ENCODE measurements at regions not wholly inside any gene's neighbourhood (a gene's known extent, or its start where the extent isn't known, plus 50 kb on each side); places are given as distances from the start of the nearest gene placed in this dataset.
"Not testable (repeated sequence)": the region's sequence is repeated elsewhere in the genome, so short reads cannot be mapped to it uniquely, and the experiment has no call there.

DNA sequence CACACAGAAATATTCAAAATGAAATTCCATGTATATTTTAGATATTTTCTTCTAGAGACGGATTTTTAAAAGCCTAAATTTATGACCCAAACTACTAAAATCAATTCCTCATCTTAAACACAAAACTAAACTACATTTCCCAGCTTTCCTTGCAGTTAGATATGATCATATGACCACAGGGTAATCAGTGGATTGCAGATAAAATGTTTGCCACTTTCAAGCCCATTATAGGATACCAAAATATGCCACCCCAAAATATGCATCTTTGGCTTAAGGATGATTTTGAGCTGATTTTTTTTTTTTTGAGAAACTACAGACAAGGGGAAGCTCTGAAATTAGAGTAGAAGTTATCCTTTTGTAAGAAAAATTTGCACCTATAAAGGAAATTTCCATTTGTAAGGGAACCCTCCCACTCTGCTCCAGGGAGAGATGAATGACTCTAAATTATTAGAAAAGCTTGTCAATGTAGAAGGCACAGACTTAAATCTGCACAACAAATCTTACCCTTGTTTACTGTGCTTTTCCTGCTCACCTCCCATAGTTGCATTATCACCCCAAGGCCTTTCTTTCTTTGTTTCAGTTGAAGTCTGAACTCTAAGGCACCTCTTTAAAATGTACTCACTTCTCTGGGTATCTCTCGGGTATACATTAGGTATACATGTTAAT, 503.0 kb downstream of the PDHA2 start:
- DNase-seq = no peak

DNA sequence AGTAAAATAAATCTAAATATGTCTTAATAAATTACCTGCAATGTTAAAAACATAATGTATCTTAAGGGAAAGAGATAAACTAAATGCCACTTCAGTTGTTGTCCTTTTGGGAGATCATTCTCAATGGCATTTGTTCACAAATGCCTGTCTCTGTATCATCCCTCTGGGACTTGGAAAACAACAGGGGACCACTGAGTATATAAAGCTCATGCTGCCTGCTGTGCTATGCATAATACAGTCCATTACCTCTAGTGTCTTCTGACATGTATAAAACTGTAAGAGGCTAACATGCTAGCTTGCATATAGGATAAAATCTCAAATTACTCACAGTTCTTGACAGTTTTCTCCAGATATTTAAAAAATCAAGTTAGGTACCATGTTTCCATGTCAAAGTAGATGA, 503.9 kb downstream of the PDHA2 start:
- no peak for DNase-seq

DNA sequence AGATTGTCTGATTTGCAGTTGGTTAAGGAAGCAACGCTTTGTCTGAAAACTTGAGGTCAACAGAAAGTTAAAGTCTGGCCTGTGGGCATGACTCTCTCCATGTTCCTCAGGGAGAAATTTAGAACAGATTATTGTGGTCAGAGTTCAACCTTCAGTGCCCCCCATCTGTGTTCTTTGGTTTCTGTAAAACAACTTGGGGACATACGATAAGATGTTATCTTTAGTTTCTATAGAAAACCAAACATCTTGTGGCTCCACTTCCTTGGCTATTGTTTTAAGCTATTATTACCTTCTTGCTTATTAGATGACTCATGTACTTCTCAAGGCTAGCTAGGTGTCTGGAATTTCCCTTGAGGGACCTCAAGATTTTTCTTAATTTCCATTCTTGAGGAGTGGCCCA, 507.7 kb downstream of the PDHA2 start:
- DNase-seq = no peak

DNA sequence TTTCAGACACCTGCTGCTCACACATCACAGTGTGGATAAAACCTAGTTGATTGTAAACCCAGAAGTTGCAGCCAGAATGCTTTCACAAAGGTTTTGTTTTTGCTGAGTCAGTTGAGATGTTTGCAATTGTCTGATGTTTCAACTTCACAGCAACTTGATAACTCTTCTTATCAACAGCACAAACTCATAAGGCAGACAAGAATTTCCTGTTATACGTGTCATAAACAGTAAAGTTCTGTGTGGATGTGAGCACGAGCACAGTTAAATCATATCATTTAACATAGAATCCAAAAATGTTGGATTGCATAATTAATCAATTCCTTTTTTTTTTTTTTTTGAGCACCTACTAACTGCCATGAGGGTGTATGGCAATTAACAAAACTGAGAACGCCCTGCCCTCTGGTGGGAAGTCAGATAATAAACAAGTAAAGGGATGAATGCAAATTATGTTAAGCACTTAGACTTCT, 512.2 kb downstream of the PDHA2 start:
- no peak for DNase-seq

DNA sequence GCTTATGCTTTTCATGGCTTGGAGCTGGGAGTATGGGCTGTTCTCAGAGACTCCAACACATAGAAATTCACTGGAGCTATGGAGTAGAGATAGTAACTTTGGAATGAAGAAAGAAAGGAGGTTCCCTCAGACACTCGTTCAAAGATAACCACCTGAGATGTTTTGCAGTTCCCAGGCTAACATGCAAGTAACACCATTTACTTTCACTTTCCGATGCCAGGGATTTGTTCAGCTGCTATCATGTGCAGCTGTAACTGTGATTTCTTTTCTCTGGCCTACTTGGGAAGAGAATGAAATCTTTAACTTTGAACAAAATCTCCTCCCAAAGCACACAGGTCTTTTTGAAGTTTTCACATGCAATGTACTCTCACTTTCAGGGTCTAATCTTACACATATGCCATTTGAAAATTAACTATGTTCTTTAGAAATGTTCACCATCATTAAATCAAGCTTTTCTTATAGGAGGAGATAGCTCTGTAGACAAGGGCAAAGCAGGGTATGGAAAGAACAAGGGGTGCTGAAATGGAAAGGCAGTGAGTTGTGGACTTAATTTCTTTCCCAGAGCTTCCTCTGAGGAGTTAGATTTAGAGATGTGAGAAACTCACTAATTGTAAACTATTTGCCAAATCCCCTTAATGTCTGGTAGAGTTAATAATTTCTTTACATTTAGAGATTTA, 514.3 kb downstream of the PDHA2 start:
- no peak for DNase-seq

DNA sequence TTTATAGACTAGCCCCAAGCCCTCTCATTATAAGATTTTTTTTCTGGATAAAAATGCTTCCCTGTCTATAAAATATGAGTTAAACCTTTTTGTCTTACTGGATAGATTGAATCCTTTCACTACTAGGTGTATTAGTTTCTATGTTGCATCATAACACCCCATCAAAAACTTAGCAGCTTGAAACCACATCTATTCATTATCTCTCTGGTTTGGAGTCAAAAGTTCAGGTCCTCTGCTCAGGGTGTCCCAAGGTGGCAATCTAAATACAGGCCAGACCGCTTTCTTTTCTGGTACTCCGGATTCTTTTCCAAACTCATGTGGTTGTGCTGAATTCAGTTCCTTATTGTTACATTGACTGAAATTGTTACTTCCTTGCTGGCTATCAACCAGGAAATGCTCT, 515.5 kb downstream of the PDHA2 start:
- DNase-seq = no peak

DNA sequence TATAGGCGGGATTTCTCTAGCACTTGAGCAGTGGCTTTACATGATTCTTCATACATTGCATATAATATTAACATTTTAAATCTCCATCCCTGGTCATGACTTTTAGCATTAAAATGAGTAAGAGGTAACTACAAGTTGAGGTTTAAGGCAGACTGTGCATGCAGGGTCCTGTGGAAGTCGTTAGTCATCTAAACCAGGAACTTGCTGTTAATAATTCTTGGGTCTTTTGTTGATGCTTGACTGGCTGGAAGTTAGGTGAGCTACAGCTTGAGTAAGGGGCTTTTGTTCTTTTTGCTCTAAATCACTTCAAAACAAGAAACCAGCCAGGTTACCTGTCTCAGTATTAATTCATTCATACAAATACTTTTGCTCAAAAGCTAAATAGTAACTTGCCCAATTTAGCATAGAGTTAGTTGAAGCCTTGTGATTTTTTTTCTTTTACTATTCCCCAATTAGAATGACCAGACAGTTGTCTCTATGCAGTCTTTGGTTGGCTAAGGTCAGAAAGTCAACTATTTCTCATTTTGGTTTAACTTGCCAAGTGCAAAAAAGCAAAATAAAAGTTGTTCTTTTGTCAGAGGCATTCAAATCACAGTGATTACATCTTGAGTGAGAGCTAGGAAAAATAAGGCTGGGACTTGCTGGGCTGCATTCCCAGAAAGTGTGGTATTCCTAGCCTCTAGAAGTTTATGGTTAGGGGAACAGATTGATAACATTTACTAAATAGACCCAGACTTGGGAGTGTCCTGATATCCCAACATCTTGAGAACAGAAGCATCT, 516.9 kb downstream of the PDHA2 start:
- no peak for DNase-seq

DNA sequence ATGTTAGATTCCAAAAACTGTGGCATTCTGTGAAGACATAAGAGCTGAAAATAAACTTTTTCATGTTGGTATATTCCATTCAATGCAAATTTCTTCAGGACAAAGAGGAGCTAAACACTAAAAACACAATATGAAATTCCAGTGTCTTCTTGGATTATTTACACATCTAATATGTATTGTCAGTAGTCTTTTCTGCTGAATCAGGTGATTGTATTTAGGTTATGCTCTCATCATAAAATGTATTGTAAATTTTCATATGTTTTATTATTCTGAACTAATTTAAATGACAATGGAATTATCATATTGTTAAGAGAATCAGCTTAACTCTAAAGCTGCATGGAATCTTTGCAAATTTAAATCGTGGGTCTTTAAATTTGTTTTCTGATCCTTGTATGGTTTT, 526.7 kb downstream of the PDHA2 start:
- no peak for DNase-seq

DNA sequence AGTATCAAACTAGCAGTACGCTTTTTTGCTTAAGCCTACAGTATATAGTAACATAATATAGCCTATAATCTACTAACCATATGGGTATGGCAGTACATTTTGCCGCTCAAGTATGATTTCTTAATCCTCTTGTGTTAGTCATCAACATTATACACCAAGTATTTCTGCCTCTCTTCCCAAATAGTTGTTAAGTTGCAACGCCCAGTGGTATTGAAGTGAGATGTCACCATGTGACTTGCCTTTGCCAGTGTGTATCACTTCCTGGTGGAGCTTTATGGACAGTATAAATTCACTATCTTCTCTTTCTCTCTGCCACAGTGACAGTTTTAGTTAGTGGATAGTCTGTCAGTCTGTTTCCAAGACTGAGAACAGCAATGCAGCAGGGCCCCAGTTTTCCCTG, 535.5 kb downstream of the PDHA2 start:
- no peak for DNase-seq

DNA sequence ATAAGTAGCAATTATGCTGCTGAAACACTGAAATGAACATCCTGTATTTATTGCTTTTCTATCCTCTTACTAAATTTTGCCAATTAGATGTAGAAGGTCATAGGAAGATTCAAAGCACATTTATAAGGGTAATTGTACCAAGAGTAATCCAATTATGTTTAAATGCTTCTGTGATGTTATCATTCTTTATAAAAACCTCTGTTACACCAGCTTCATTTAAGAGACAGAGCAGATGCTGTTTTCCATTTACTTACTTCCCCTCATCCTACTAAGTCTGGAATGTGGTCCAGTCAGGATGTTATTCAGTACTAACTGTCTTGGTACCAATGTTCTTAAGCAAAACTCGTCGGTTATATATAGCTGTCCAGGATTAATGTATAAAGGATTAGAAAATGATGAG, 539.6 kb downstream of the PDHA2 start:
- no peak for DNase-seq

DNA sequence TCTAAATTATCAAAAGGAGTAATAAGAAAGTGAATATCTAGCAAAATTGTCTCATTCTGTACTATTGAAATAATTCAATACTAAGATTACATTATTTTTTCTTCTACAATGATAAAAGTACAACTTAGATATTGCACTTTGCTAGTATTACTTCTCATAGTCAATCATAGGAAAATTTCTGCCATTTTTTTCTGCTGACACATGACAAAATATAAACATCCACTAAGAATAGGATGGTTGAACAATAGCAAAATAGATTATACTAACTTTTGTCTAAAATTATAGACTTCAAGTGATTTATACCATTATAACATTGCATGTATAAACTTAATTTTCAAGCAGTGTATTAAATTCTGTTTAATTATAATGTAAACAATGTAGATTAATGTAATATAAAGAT, 540.2 kb downstream of the PDHA2 start:
- no peak for DNase-seq

DNA sequence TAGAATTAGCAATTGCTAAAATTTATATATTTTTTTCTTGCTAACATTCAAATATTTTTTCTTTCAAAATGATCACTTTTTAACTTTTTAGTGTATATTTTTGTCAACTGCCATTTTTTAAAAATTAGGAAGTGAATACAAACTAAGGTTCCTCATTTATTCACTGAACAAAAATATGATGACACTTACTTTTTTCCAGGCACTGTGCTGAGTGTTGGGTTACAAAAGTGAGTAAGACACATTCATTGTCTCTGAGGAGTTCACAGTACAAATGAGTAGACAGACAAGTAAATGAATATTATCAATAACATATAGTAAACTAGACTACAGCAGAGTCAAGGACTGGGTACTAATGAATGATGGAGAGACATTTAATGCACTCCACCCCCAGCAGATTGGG, 543.5 kb downstream of the PDHA2 start:
- DNase-seq = no peak

DNA sequence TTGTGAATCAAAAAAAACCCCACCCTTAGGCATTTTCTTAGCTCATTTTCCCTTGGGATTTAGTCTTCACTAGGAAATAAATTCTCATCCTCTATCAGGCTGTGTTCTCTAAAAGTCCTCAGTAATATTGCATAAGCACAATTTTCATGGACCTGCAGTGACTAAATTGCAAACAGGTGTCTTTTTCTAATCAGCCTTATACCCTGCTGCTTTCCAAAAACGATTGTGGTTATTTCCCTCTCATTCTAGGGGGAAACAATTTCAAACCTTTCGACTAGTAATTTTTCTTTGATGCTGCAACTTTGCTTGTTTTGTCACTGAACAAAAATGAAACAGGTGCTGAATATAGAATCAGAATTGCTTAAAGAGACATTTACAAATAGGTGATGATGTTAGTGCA, 549.9 kb downstream of the PDHA2 start:
- DNase-seq = no peak

DNA sequence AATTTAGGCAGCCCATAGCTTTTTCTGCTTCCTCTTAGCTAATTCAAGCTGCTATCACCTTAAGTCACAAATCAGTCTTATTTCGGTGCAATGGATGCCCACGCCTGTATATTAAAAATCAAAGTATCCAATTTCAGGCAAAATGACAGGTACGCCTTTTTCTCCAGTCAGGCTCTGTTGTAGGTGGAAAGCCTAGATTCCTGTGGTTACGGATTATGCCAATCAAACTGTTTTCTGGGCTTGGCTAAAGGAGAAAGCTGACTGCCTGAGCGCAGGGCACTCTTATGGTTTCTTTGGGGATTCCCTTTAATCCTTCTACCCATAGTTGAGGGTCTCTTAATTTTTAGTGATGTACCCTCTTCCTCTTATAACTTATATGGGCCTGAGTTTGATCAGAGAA, 550.5 kb downstream of the PDHA2 start:
- no peak for DNase-seq

DNA sequence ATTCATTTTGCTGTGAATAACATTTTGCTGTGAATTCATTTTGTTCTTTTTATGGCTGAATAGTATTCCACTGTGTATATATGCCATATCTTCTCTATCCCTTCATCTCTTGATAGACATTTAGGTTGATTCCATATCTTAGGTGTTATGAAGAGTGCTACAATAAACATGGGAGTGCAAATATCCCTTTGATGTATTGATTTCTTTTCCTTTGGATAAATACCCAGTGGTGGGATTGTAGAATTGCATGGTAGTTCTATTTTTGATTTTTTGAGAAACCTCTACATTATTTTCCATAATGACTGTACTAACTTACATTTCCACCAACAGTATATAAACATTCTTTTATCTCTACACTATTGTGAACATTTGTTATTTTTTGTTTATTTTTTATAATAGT, 555.9 kb downstream of the PDHA2 start:
- DNase-seq = no peak

DNA sequence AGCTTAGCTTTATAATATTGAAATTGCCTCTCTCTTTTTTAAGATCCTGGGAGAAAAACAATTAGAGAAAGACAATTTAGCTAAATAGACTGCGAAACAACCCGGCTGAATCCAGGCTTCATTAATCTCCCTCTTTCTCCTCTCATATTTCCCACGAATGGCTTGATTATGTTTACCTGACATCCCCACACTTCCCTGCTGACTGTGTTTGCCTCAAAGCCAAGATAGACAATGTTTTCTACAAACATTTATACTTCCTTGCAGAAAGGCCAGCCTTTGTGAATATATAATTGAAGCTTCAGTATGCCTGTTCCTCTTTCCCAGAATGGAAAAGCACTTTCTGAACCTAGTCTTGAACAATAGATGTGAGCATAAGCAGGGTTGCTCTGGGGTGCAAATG, 566.8 kb downstream of the PDHA2 start:
- DNase-seq = no peak

DNA sequence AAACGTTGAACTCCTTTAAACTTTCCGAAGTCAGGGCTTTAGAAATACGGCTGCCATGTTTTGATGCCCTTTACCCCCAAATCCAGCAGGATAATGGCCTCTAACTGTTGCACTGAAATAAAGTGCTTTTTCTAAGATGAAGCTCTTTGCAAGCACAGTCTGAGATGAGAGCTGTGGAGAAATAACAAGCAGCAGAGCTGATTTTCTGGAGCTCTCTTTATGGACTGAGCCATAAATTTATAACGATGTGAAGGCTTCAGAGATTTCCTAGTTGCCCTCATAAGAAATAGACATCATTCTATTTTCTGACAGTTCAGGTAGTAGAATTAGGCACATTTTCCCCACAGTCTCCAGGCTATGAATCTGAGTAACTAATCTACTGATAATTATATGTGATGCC, 567.3 kb downstream of the PDHA2 start:
- no peak for DNase-seq

DNA sequence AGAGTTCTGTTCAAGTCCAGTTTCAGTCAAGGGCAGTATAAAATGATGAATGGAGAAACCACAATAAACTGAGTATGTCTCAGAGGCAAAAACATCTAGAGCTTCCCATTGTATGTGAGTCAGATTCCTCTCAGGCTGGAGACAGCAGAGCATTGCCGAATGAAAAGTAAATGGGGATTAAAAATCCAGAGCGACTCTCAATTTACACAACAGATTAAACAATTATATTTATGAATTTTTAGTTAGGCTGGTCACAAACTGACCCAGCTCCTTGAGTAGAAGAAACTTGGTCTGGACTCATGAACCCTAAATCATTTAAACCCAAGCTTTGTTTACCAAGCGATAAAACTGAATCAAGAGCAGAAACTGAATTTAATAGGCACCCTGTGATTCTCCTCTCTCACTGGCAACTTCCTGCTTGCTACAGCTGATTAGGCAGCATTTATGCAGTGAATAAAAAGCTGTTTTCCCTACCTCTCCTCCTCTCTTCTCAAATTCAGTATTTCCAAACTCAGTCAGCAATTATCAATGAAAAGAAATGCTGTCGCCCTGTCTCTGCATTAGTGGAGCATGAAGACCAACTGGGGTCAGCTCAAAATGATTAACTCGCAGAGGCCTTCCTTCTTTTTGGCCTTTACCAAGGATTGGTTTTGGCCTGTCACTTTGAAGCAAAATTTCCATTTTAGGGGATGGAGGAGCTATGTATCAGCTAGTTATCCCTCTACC, 568.0 kb downstream of the PDHA2 start:
- DNase-seq = no peak

DNA sequence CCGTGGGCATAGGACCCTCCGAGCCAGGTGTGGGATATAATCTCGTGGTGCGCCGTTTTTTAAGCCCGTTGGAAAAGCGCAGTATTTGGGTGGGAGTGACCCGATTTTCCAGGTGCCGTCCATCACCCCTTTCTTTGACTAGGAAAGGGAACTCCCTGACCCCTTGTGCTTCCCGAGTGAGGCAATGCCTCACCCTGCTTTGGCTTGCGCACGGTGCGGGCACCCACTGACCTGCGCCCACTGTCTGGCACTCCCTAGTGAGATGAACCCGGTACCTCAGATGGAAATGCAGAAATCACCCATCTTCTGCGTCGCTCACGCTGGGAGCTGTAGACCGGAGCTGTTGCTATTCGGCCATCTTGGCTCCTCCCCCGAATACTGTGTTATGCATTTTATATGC, 575.0 kb downstream of the PDHA2 start:
- DNase-seq = not testable (repeated sequence)

DNA sequence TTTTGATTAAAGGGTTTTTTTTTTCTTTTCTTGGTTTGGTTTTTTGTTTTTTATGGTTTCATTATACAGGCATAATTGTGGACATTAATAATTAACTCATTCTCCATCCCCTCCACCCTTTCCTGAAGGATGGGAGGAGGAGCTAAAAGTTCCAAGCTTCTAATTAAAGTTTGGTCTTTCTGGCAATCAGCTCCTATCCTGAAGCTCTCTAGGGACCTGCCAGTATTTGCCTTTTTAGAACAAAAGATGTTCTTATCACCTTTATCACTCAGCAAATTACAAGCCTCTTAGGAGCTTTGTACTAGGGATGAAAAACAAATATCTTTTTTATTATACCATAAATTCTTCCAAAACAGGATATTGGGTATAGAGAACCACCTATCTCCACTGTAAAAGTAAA, 589.8 kb downstream of the PDHA2 start:
- no peak for DNase-seq

DNA sequence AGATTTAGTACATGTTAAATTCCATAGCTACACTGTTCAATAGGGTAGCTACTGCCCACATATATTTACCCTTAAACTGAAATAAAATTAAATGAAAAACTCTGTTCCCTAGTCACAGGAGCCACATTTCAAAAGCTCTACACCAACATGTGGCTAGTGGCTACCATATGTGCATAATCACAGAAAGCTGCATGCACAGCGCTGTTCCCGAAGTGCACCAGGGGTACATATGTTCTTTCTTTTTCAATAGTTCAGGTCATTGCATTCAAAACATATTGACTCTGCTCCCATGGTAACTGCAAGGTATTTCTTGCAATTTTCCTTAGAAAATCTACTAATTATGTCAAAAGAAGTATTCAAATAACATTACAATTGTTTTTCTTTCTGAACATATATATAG, 591.2 kb downstream of the PDHA2 start:
- DNase-seq = no peak

DNA sequence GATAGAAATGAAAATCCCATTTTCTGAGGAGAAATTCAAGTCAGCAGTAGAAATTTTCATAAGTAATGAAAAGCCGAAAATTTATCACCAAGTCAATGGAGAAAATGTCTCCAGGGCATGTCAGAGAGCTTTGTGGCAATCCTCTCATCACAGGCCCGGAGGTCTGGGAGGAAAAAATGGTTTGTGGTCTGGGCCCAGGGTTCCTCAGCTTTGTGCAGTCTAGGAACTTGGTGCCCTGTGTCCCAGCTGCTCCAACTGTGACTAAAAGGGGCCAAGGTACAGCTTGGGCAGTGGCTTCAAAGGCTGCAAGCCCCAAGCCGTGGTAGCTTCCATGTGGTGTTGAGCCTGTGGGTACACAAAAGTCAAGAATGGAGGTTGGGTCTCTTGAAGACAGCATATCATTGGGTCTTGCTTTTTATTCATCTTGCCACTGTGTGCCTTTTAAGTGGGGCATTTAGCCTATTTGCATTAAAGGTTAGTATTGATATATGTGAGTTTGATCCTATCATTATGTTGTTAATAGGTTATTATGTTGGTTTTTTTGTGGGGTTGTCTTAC, 608.5 kb downstream of the PDHA2 start:
- no peak for DNase-seq

DNA sequence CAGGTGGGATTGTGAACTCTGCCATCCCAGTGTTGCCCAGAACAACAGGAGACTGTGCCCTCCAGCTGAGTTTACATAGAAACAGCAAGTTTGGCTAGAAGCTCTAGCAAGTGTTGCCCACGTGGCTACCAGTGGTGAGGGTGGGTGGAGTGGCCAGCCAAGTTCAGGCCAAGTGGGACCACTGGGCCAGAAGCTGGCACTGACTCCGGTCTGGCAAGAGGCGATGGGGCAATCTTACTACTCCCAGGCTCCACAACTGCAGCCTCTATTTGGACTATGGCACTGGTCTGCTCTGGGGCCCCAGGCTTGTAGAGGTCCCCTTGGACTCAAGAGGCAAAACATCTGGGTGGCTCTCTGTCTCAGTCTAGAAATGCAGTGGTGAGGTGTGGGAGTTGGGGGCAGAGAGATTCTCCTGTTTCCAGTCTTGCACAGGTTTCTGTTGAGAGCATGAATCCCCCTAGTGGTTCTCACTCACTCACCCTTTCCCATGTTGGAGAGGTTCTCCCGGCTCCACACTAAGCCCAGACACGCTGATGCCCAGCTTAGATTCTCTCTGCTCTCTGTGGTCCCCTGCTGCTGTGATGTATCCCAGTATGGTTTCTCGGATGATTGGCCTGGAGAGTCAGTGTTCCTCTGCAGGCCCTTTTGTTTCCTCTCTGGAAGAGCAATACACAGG, 615.3 kb downstream of the PDHA2 start:
- no peak for DNase-seq
